Activated naive CD4-positive, alpha-beta T cell treated with anti-CD3 and anti-CD28 coated beads, Interleukin-2, amount 50 U/mL, for 16 hours (primary cell): ENCODE measurements at regions not wholly inside any gene's neighbourhood (a gene's known extent, or its start where the extent isn't known, plus 50 kb on each side); places are given as distances from the start of the nearest gene placed in this dataset.

ENCODE experiments used
- DNase-seq: peaks from one replicate; pipeline ENCODE4 v3.0.0-alpha.2; 2020

- no peak for DNase-seq
Observed at GRCh38 chr2:147792966-147793617, 51.7 kb upstream of the ACVR2A start.

GRCh38 chr2:147790580-147790979 lies 54.2 kb upstream of the ACVR2A start:
- DNase-seq, result no peak

- DNase-seq, result no peak
Observed at GRCh38 chr2:147789720-147790119, 55.1 kb upstream of the ACVR2A start.

GRCh38 chr2:147789287-147789686 lies 55.5 kb upstream of the ACVR2A start:
- no peak for DNase-seq

GRCh38 chr2:147782141-147782930 lies 62.5 kb upstream of the ACVR2A start:
- DNase-seq, result no peak

- no peak for DNase-seq
Observed at GRCh38 chr2:147779440-147779839, 65.4 kb upstream of the ACVR2A start.

- no peak for DNase-seq
Observed at GRCh38 chr2:147777394-147777793, 67.4 kb upstream of the ACVR2A start.

- no peak for DNase-seq
Observed at GRCh38 chr2:147774805-147775204, 70.0 kb upstream of the ACVR2A start.

GRCh38 chr2:147773479-147773878 lies 71.3 kb upstream of the ACVR2A start:
- DNase-seq, result no peak

- DNase-seq, result no peak
Observed at GRCh38 chr2:147772781-147773180, 72.0 kb upstream of the ACVR2A start.

- DNase-seq, result no peak
Observed at GRCh38 chr2:147763861-147764260, 81.0 kb upstream of the ACVR2A start.

- DNase-seq, result no peak
Observed at GRCh38 chr2:147760984-147761383, 83.8 kb upstream of the ACVR2A start.

- DNase-seq, result no peak
Observed at GRCh38 chr2:147759536-147759935, 85.3 kb upstream of the ACVR2A start.

GRCh38 chr2:147758821-147759220 lies 86.0 kb upstream of the ACVR2A start:
- DNase-seq, result no peak

GRCh38 chr2:147756069-147756468 lies 88.8 kb upstream of the ACVR2A start:
- DNase-seq, result no peak

GRCh38 chr2:147740211-147740927 lies 104.5 kb upstream of the ACVR2A start:
- no peak for DNase-seq

- DNase-seq, result no peak
Observed at GRCh38 chr2:147739508-147739907, 105.3 kb upstream of the ACVR2A start.

- no peak for DNase-seq
Observed at GRCh38 chr2:147718831-147719230, 126.0 kb upstream of the ACVR2A start.

GRCh38 chr2:147716906-147717305 lies 127.9 kb upstream of the ACVR2A start:
- no peak for DNase-seq

- no peak for DNase-seq
Observed at GRCh38 chr2:147715807-147716206, 129.0 kb upstream of the ACVR2A start.

GRCh38 chr2:147714582-147714981 lies 130.2 kb upstream of the ACVR2A start:
- no peak for DNase-seq

- DNase-seq, result no peak
Observed at GRCh38 chr2:147713349-147713748, 131.5 kb upstream of the ACVR2A start.

GRCh38 chr2:147712051-147712450 lies 132.8 kb upstream of the ACVR2A start:
- DNase-seq, result no peak

- DNase-seq, result no peak
Observed at GRCh38 chr2:147711031-147711430, 133.8 kb upstream of the ACVR2A start.
